MCF 10A (cell line): ENCODE measurements at regions not wholly inside any gene's neighbourhood (a gene's known extent, or its start where the extent isn't known, plus 50 kb on each side); places are given as distances from the start of the nearest gene placed in this dataset.
A peak's percentile ranks its signal among the peaks of the same experiment; 100 is the strongest.

ENCODE experiments used
- BruUV-seq: library from RNA; stranded (reverse); fragments of 400-500 nt; replicated peaks from 2 replicates; lab custom pipeline; 2021; lab: Mats Ljungman, UMichigan
- CTCF ChIA-PET: fragments of 300-600 bp; sonication (Branson Sonifier 250); formaldehyde crosslinking; extraction: SDS; loops from one replicate; lab custom pipeline; 2021; ENCODE audit warnings: antibody characterized with exemption, inconsistent platforms; lab: Yijun Ruan, JAX
- POLR2A ChIA-PET: fragments of 300-600, 350-650 bp; sonication (Branson Sonifier 250); formaldehyde crosslinking; extraction: SDS; loops from one replicate; lab custom pipeline; 2020; ENCODE audit warnings: antibody characterized with exemption, inconsistent platforms; lab: Yijun Ruan, JAX
- DNase-seq: peaks from one replicate; pipeline ENCODE4 v3.0.0-alpha.2; 2018; ENCODE audit not compliant: unreplicated experiment
- H3K27ac Mint-ChIP-seq: one replicate; pipeline ENCODE4 v1.8.0; 2022; ENCODE audit warnings: mild to moderate bottlenecking, low read depth, mixed read lengths; ENCODE audit not compliant: unreplicated experiment
- H3K27me3 Mint-ChIP-seq: one replicate; pipeline ENCODE4 v1.8.0; 2022; ENCODE audit warnings: mixed read lengths; ENCODE audit not compliant: insufficient read depth, unreplicated experiment
- H3K36me3 Mint-ChIP-seq: one replicate; pipeline ENCODE4 v1.8.0; 2022; ENCODE audit warnings: mild to moderate bottlenecking, moderate library complexity, mixed read lengths; ENCODE audit not compliant: insufficient read depth, unreplicated experiment
- H3K4me1 Mint-ChIP-seq: one replicate; pipeline ENCODE4 v1.8.0; 2022; ENCODE audit warnings: mixed read lengths; ENCODE audit not compliant: insufficient read depth, unreplicated experiment
- H3K4me3 Mint-ChIP-seq: one replicate; pipeline ENCODE4 v1.8.0; 2022; ENCODE audit warnings: mild to moderate bottlenecking, moderate library complexity, mixed read lengths; ENCODE audit not compliant: unreplicated experiment
- H3K9me3 Mint-ChIP-seq: one replicate; pipeline ENCODE4 v1.8.0; 2022; ENCODE audit warnings: mixed read lengths; ENCODE audit not compliant: unreplicated experiment
- CTCF ChIP-seq: fragments of 200-600 bp; IDR thresholded peaks from one replicate; pipeline ENCODE4 v1.8.0; 2022; ENCODE audit warnings: antibody characterized with exemption, mild to moderate bottlenecking; ENCODE audit not compliant: unreplicated experiment
- intact Hi-C: fragments of 100-400 bp; cut with micrococcal nuclease; formaldehyde crosslinking; loops from 2 replicates; pipeline ENCODE4 v1.14.1; 2022

GRCh38 chr5:4487581-4487980, 652.5 kb upstream of the ADAMTS16 start:
- Mint-ChIP-seq H3K27me3 (no peaks in the 10 kb centered on the region), H3K36me3 (no peaks in the 10 kb centered on the region), H3K9me3 (peaks cover 24% of the 10 kb centered on the region), H3K4me3 (no peak overlapping the region), H3K4me1 (no peaks in the 10 kb centered on the region), H3K27ac (no peak overlapping the region)
- BruUV-seq, result no TSS peak
- ChIA-PET CTCF (interaction anchor here (0.7 kb wide), 1 partner anchor 827 kb away, joined by 3 read pairs; no protein-coding TSS in a partner anchor), POLR2A (no interaction called here)
- TF ChIP-seq CTCF, result no peak
- intact Hi-C loops, result no loop called here
- DNase-seq, result no peak

GRCh38 chr5:4511996-4512656, 628.0 kb upstream of the ADAMTS16 start:
- intact Hi-C loops, result loop anchor here (5.0 kb wide), 2 partner anchors 205 to 915 kb away; partner anchors contain the start of gene IRX1
- POLR2A ChIA-PET, result interaction anchor here (1.4 kb wide), 1 partner anchor 914 kb away, joined by 3 read pairs; no protein-coding TSS in a partner anchor
- CTCF ChIA-PET, result interaction anchor here (0.6 to 1.4 kb wide), 6 partner anchors 187 to 1960 kb away, joined by 3 to 5 read pairs (median 4); no protein-coding TSS in a partner anchor
- no peaks in the 10 kb centered on the region for H3K36me3 Mint-ChIP-seq
- no peaks in the 10 kb centered on the region for H3K27me3 Mint-ChIP-seq
- DNase-seq, result peak; percentile 54
- peak; percentile 61 for TF ChIP-seq CTCF
- H3K9me3 Mint-ChIP-seq, result peaks cover 15% of the 10 kb centered on the region
- H3K4me1 Mint-ChIP-seq, result peaks cover 6% of the 10 kb centered on the region
- no peak overlapping the region for H3K27ac Mint-ChIP-seq
- BruUV-seq, result no TSS peak
- peak overlapping the region; percentile 69 for H3K4me3 Mint-ChIP-seq

GRCh38 chr5:4513381-4513780, 626.7 kb upstream of the ADAMTS16 start:
- no peak for TF ChIP-seq CTCF
- Mint-ChIP-seq H3K27ac (no peak overlapping the region), H3K9me3 (peaks cover 15% of the 10 kb centered on the region), H3K4me1 (peaks cover 6% of the 10 kb centered on the region), H3K36me3 (no peaks in the 10 kb centered on the region), H3K27me3 (no peaks in the 10 kb centered on the region), H3K4me3 (no peak overlapping the region)
- ChIA-PET CTCF (no interaction called here), POLR2A (no interaction called here)
- no TSS peak for BruUV-seq
- intact Hi-C loops, result loop anchor here (5.0 kb wide), 2 partner anchors 206 to 916 kb away; partner anchors contain the start of gene IRX1
- DNase-seq, result peak; percentile 21

GRCh38 chr5:4514067-4514648, 626.0 kb upstream of the ADAMTS16 start:
- Mint-ChIP-seq H3K27ac (no peak overlapping the region), H3K36me3 (no peaks in the 10 kb centered on the region), H3K27me3 (no peaks in the 10 kb centered on the region), H3K4me1 (peaks cover 6% of the 10 kb centered on the region), H3K9me3 (peaks cover 15% of the 10 kb centered on the region), H3K4me3 (no peak overlapping the region)
- ChIA-PET CTCF (no interaction called here), POLR2A (no interaction called here)
- TF ChIP-seq CTCF, result no peak
- BruUV-seq, result no TSS peak
- intact Hi-C loops, result loop anchor here (5.0 kb wide), 2 partner anchors 207 to 917 kb away; partner anchors contain the start of gene IRX1
- peak; percentile 12 for DNase-seq
